CD14-positive monocyte (primary cell): ENCODE measurements at regions not wholly inside any gene's neighbourhood (a gene's known extent, or its start where the extent isn't known, plus 50 kb on each side); places are given as distances from the start of the nearest gene placed in this dataset.
"Not testable (repeated sequence)": the region's sequence is repeated elsewhere in the genome, so short reads cannot be mapped to it uniquely, and the experiment has no call there.

ENCODE experiments used
- DNase-seq, 3 donors: peaks; one replicate each; pipeline ENCODE4 v3.0.0-alpha.2; 2011 to 2022
- H2AFZ ChIP-seq: 2 replicates; pipeline ENCODE4 v1.6.0; 2012; ENCODE audit warnings: mild to moderate bottlenecking, low read depth, low read length, inconsistent platforms; ENCODE audit not compliant: insufficient read depth, poor library complexity, severe bottlenecking
- H3K27ac ChIP-seq, 2 donors: 1 replicate in 1 of 2; 2 replicates in 1 of 2; pipeline ENCODE4 v1.5.1; 2012 to 2013; ENCODE audit warnings: low read length in 2 of 2, control low read depth in 1 of 2, inconsistent platforms in 1 of 2, low read depth in 1 of 2, mild to moderate bottlenecking in 1 of 2
- H3K27me3 ChIP-seq, 2 donors: one replicate each; pipeline versions ENCODE4 v1.6.0 to v1.6.1; 2011 to 2013; ENCODE audit warnings: low read length in 2 of 2; ENCODE audit not compliant: control insufficient read depth in 2 of 2, insufficient read depth in 2 of 2
- H3K36me3 ChIP-seq, 2 donors: replicated peaks in 1 of 2; 1 replicate in 1 of 2; 2 replicates in 1 of 2; pipeline versions ENCODE4 v1.5.1 to v1.6.1; 2012 to 2013; ENCODE audit warnings: low read length in 2 of 2, control low read depth in 1 of 2, inconsistent platforms in 1 of 2, mild to moderate bottlenecking in 1 of 2; ENCODE audit not compliant: insufficient read depth in 2 of 2, control insufficient read depth in 1 of 2
- H3K4me1 ChIP-seq, 2 donors: 1 replicate in 1 of 2; 2 replicates in 1 of 2; pipeline versions ENCODE4 v1.5.1 to v1.6.1; 2012 to 2013; ENCODE audit warnings: low read length in 2 of 2, control low read depth in 1 of 2, inconsistent platforms in 1 of 2, mild to moderate bottlenecking in 1 of 2, moderate library complexity in 1 of 2; ENCODE audit not compliant: insufficient read depth in 2 of 2, control insufficient read depth in 1 of 2
- H3K4me2 ChIP-seq: replicated peaks from 2 replicates; pipeline ENCODE3; 2012; ENCODE audit warnings: low read length, moderate library complexity, mild to moderate bottlenecking; ENCODE audit not compliant: poor library complexity, severe bottlenecking; ENCODE audit errors: extremely low read depth
- H3K4me3 ChIP-seq, 3 experiments: fragments of 200-600 bp in 1 of 3; sonication (generic) in 1 of 3; replicated peaks in 1 of 3; 1 replicate in 2 of 3; 2 replicates in 1 of 3; pipeline ENCODE4 v1.5.1; 2011 to 2013; ENCODE audit warnings: low read length in 3 of 3, mild to moderate bottlenecking in 3 of 3, control low read depth in 2 of 3, low read depth in 2 of 3, inconsistent platforms in 1 of 3, moderate library complexity in 1 of 3
- H3K79me2 ChIP-seq: 2 replicates; pipeline ENCODE4 v1.6.0; 2012; ENCODE audit warnings: mild to moderate bottlenecking, control low read depth, inconsistent platforms, low read length, moderate library complexity; ENCODE audit not compliant: insufficient read depth
- H3K9ac ChIP-seq: 2 replicates; pipeline ENCODE4 v1.6.0; 2017; ENCODE audit warnings: low read length, mild to moderate bottlenecking; ENCODE audit not compliant: insufficient read depth, poor library complexity, severe bottlenecking
- H3K9me3 ChIP-seq, 2 donors: replicated peaks in 1 of 2; 1 replicate in 1 of 2; 2 replicates in 1 of 2; pipeline versions ENCODE4 v1.5.1 to v1.6.1; 2012 to 2013; ENCODE audit warnings: low read length in 2 of 2, control low read depth in 1 of 2; ENCODE audit not compliant: control insufficient read depth in 1 of 2, insufficient read depth in 1 of 2
- H4K20me1 ChIP-seq: 2 replicates; pipeline ENCODE4 v1.6.0; 2012; ENCODE audit warnings: mild to moderate bottlenecking, low read length, control low read depth, moderate library complexity; ENCODE audit not compliant: insufficient read depth
- H3K27ac Mint-ChIP-seq, 7 donors: one replicate each; pipeline ENCODE4 v1.8.0; 2020; ENCODE audit warnings: mild to moderate bottlenecking in 7 of 7, mixed read lengths in 7 of 7, moderate library complexity in 6 of 7, inconsistent platforms in 2 of 7
- H3K27me3 Mint-ChIP-seq, 3 donors: one replicate each; pipeline ENCODE4 v1.8.0; 2021 to 2022; ENCODE audit warnings: low read depth in 3 of 3, mild to moderate bottlenecking in 3 of 3, mixed read lengths in 3 of 3, moderate library complexity in 3 of 3, inconsistent platforms in 1 of 3
- H3K36me3 Mint-ChIP-seq, 2 donors: one replicate each; pipeline ENCODE4 v1.8.0; 2020; ENCODE audit warnings: mixed read lengths in 2 of 2, inconsistent platforms in 1 of 2, mild to moderate bottlenecking in 1 of 2
- H3K4me1 Mint-ChIP-seq: one replicate; pipeline ENCODE4 v1.8.0; 2020; ENCODE audit warnings: mild to moderate bottlenecking, mixed read lengths
- H3K4me3 Mint-ChIP-seq, 2 donors: one replicate each; pipeline ENCODE4 v1.8.0; 2020; ENCODE audit warnings: mild to moderate bottlenecking in 2 of 2, mixed read lengths in 2 of 2, moderate library complexity in 1 of 2
- H3K9me3 Mint-ChIP-seq, 7 donors: one replicate each; pipeline ENCODE4 v1.8.0; 2020 to 2022; ENCODE audit warnings: mixed read lengths in 7 of 7, mild to moderate bottlenecking in 6 of 7, moderate library complexity in 6 of 7, inconsistent platforms in 2 of 7
- CTCF ChIP-seq: fragments of 200-600 bp; IDR thresholded peaks from one replicate; pipeline ENCODE4 v1.8.0; 2022; ENCODE audit warnings: antibody characterized with exemption, mild to moderate bottlenecking
- WGBS: methylation state at CpG from one replicate; pipeline ENCODE4 v1.1.5; 2013; ENCODE audit warnings: missing lambda C conversion rate; ENCODE audit not compliant: insufficient coverage; 5-methylcytosine and 5-hydroxymethylcytosine counted together
- intact Hi-C, 2 donors: fragments of 100-400 bp; cut with micrococcal nuclease; formaldehyde crosslinking; loops; one replicate each; pipeline versions ENCODE4 v1.15.0 to v1.15.1; 2023

- intact Hi-C loops, H3K27me3 Mint-ChIP-seq: not testable (repeated sequence)
These were observed 118.7 kb upstream of the IGFBP3 start for GRCh38 chr7:46039813-46040212.

GRCh38 chr7:46035166-46035565, 114.1 kb upstream of the IGFBP3 start:
- no peaks in the 10 kb centered on the region for H3K4me1 Mint-ChIP-seq
- no peak overlapping the region for H3K4me3 Mint-ChIP-seq
- peaks cover 0 to 2% (median 2%) of the 10 kb centered on the region in 3 donors for H3K27me3 Mint-ChIP-seq
- Histone ChIP-seq H3K4me2 (no peak overlapping the region), H3K27me3 (no peaks in the 10 kb centered on the region), H3K79me2 (no peaks in the 10 kb centered on the region), H3K9ac (no peak overlapping the region), H3K4me3 (no peak overlapping the region), H3K27ac (no peak overlapping the region), H3K4me1 (no peaks in the 10 kb centered on the region), H3K9me3 (no peaks in the 10 kb centered on the region), H3K36me3 (no peaks in the 10 kb centered on the region), H4K20me1 (no peaks in the 10 kb centered on the region), H2AFZ (no peak overlapping the region)
- no peak for TF ChIP-seq CTCF
- peaks cover 0 to 9% (median 2%) of the 10 kb centered on the region in 7 donors for H3K9me3 Mint-ChIP-seq
- intact Hi-C loops: no loop called here
- WGBS: no CpG with 5 or more reads among the region's 1 CpG
- no peaks in the 10 kb centered on the region for H3K36me3 Mint-ChIP-seq
- DNase-seq: no peak
- H3K27ac Mint-ChIP-seq: no peak overlapping the region

More at GRCh38 chr7:46039813-46040212, 118.7 kb upstream of the IGFBP3 start:
- H2AFZ ChIP-seq, H3K4me1 Mint-ChIP-seq, H3K4me2 ChIP-seq, H3K27me3 ChIP-seq, H3K27ac Mint-ChIP-seq, H3K4me3 Mint-ChIP-seq, H3K9me3 ChIP-seq, H3K36me3 Mint-ChIP-seq, H3K27ac ChIP-seq, H3K36me3 ChIP-seq, H3K9ac ChIP-seq, H3K79me2 ChIP-seq, H3K4me1 ChIP-seq, H4K20me1 ChIP-seq, H3K4me3 ChIP-seq, DNase-seq: not testable (repeated sequence)
- no CpG with 5 or more reads among the region's 1 CpG for WGBS
- peaks cover 0 to 10% (median 2%) of the 10 kb centered on the region in 7 donors for H3K9me3 Mint-ChIP-seq
